ENCODE measurements at regions not wholly inside any gene's neighbourhood (a gene's known extent, or its start where the extent isn't known, plus 50 kb on each side); places are given as distances from the start of the nearest gene placed in this dataset.

- ChIA-PET POLR2A (no interaction called here), CTCF (no interaction called here)
- no peak overlapping the region for H3K27ac ChIP-seq (ENCODE audit: insufficient read depth in 1 of 2, low read depth in 1 of 2, low read length in 2 of 2, poor library complexity in 1 of 2, severe bottlenecking in 2 of 2)
- no peaks in the 10 kb centered on the region for H3K27me3 ChIP-seq (replicated peaks in 2 of 5; ENCODE audit: control insufficient read depth in 4 of 5, insufficient read depth in 5 of 5, low read length in 4 of 5)
- no peak overlapping the region for H3K4me3 ChIP-seq (ENCODE audit: control insufficient read depth in 1 of 7, extremely low read depth in 1 of 7, insufficient read depth in 4 of 7, low read depth in 2 of 7, low read length in 6 of 7)
- WGBS (ENCODE audit: insufficient coverage) = no CpG with 5 or more reads among the region's 2 CpGs
- H3K36me3 ChIP-seq (ENCODE audit: control insufficient read depth in 4 of 4, insufficient read depth in 4 of 4, low read length in 3 of 4) = no peaks in the 10 kb centered on the region
- peaks cover 0 to 3% (median 0%) of the 10 kb centered on the region in 5 experiments for H3K9me3 ChIP-seq (ENCODE audit: control extremely low read depth in 1 of 5, control insufficient read depth in 4 of 5, insufficient read depth in 2 of 5, low read depth in 1 of 5, low read length in 4 of 5)
- DNase-seq = no peak
- no peaks in the 10 kb centered on the region for H3K4me1 ChIP-seq (ENCODE audit: control extremely low read depth in 1 of 4, control insufficient read depth in 4 of 4, insufficient read depth in 4 of 4, low read length in 3 of 4)
Observed at GRCh38 chr4:176969011-176969410, 176.3 kb upstream of the VEGFC start.

- CTCF ChIA-PET = interaction anchor here (0.9 to 2.5 kb wide), 2 partner anchors 10 to 14 kb away, joined by 3 to 6 read pairs; no protein-coding TSS in a partner anchor
- POLR2A ChIA-PET = no interaction called here
- Histone ChIP-seq H3K4me1 (ENCODE audit: control extremely low read depth in 1 of 4, control insufficient read depth in 4 of 4, insufficient read depth in 4 of 4, low read length in 3 of 4) (no peaks in the 10 kb centered on the region), H3K9me3 (ENCODE audit: control extremely low read depth in 1 of 5, control insufficient read depth in 4 of 5, insufficient read depth in 2 of 5, low read depth in 1 of 5, low read length in 4 of 5) (peaks cover 0 to 3% (median 0%) of the 10 kb centered on the region in 5 experiments), H3K36me3 (ENCODE audit: control insufficient read depth in 4 of 4, insufficient read depth in 4 of 4, low read length in 3 of 4) (no peaks in the 10 kb centered on the region), H3K27me3 (replicated peaks in 2 of 5; ENCODE audit: control insufficient read depth in 4 of 5, insufficient read depth in 5 of 5, low read length in 4 of 5) (no peaks in the 10 kb centered on the region), H3K4me3 (ENCODE audit: control insufficient read depth in 1 of 7, extremely low read depth in 1 of 7, insufficient read depth in 4 of 7, low read depth in 2 of 7, low read length in 6 of 7) (no peak overlapping the region), H3K27ac (ENCODE audit: insufficient read depth in 1 of 2, low read depth in 1 of 2, low read length in 2 of 2, poor library complexity in 1 of 2, severe bottlenecking in 2 of 2) (no peak overlapping the region)
- WGBS (ENCODE audit: insufficient coverage) = 100% methylated on average over 3 of the region's 4 CpGs
- no peak for DNase-seq
Observed at GRCh38 chr4:176970853-176971252, 178.1 kb upstream of the VEGFC start.

DNA sequence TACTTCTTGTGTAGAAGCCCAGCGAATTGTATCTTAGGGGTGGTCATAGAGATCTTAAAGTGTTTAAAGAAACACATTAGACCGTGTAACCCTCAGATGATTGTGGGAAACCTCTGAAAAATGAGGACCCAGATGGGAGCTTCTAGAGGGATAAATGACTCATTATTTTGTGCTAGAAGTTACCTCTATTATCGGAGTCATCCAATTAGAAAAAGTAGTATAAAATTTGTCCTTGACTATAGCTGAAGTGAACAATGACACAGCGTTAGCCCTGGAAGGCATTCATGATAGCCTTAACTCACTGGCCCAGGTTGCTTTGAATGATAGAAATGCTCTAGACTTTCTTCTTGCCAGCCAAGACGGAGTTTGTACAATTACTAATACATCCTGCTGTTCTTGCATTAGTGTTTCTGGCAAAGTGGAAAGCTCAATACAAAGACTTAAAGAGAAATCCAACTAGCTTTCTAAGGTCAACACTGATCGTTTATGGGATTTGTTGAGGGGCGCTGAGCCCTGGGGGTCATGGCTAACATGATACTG is 178.9 kb upstream of the VEGFC start:
- POLR2A ChIA-PET = no interaction called here
- no peak for DNase-seq
- WGBS (ENCODE audit: insufficient coverage) = 90% methylated on average over 6 of the region's 7 CpGs
- CTCF ChIA-PET = interaction anchor here (2.5 kb wide), 1 partner anchor 10 kb away, joined by 6 read pairs; no protein-coding TSS in a partner anchor
- no peaks in the 10 kb centered on the region for H3K36me3 ChIP-seq (ENCODE audit: control insufficient read depth in 4 of 4, insufficient read depth in 4 of 4, low read length in 3 of 4)
- no peaks in the 10 kb centered on the region for H3K4me1 ChIP-seq (ENCODE audit: control extremely low read depth in 1 of 4, control insufficient read depth in 4 of 4, insufficient read depth in 4 of 4, low read length in 3 of 4)
- H3K27me3 ChIP-seq (replicated peaks in 2 of 5; ENCODE audit: control insufficient read depth in 4 of 5, insufficient read depth in 5 of 5, low read length in 4 of 5) = no peaks in the 10 kb centered on the region
- peaks cover 0 to 3% (median 0%) of the 10 kb centered on the region in 5 experiments for H3K9me3 ChIP-seq (ENCODE audit: control extremely low read depth in 1 of 5, control insufficient read depth in 4 of 5, insufficient read depth in 2 of 5, low read depth in 1 of 5, low read length in 4 of 5)
- no peak overlapping the region for H3K27ac ChIP-seq (ENCODE audit: insufficient read depth in 1 of 2, low read depth in 1 of 2, low read length in 2 of 2, poor library complexity in 1 of 2, severe bottlenecking in 2 of 2)
- H3K4me3 ChIP-seq (ENCODE audit: control insufficient read depth in 1 of 7, extremely low read depth in 1 of 7, insufficient read depth in 4 of 7, low read depth in 2 of 7, low read length in 6 of 7) = no peak overlapping the region

GRCh38 chr4:176979416-176979815 is 186.7 kb upstream of the VEGFC start:
- no peaks in the 10 kb centered on the region for H3K9me3 ChIP-seq (ENCODE audit: control extremely low read depth in 1 of 5, control insufficient read depth in 4 of 5, insufficient read depth in 2 of 5, low read depth in 1 of 5, low read length in 4 of 5)
- peaks cover 0 to 2% (median 0%) of the 10 kb centered on the region in 5 experiments for H3K27me3 ChIP-seq (replicated peaks in 2 of 5; ENCODE audit: control insufficient read depth in 4 of 5, insufficient read depth in 5 of 5, low read length in 4 of 5)
- no peak for DNase-seq
- peaks cover 0 to 3% (median 0%) of the 10 kb centered on the region in 4 experiments for H3K4me1 ChIP-seq (ENCODE audit: control extremely low read depth in 1 of 4, control insufficient read depth in 4 of 4, insufficient read depth in 4 of 4, low read length in 3 of 4)
- no CpG with 5 or more reads among the region's 1 CpG for WGBS (ENCODE audit: insufficient coverage)
- no peak overlapping the region for H3K4me3 ChIP-seq (ENCODE audit: control insufficient read depth in 1 of 7, extremely low read depth in 1 of 7, insufficient read depth in 4 of 7, low read depth in 2 of 7, low read length in 6 of 7)
- CTCF ChIA-PET = interaction anchor here (0.6 kb wide), 1 partner anchor 16 kb away, joined by 3 read pairs; no protein-coding TSS in a partner anchor
- H3K36me3 ChIP-seq (ENCODE audit: control insufficient read depth in 4 of 4, insufficient read depth in 4 of 4, low read length in 3 of 4) = no peaks in the 10 kb centered on the region
- no peak overlapping the region for H3K27ac ChIP-seq (ENCODE audit: insufficient read depth in 1 of 2, low read depth in 1 of 2, low read length in 2 of 2, poor library complexity in 1 of 2, severe bottlenecking in 2 of 2)
- POLR2A ChIA-PET = no interaction called here

DNA sequence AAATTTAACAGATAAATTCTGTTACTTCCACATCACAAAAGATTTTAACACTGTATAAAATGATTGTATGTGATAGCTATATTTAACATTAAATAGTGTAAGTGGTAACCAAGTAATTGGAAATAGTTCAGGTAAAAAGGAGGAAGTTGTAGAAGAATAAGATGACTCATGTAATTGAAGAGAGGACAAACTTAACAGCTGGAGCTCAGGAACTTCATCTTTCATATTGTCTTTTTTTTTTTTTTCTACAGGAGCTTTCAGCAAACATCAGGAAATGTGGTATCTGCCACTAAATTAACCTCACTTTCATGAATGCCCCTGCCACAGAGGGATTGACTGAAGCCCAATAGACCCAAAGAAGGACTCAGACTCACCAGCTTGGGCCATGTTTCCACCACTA is 188.4 kb upstream of the VEGFC start:
- no peaks in the 10 kb centered on the region for H3K36me3 ChIP-seq (ENCODE audit: control insufficient read depth in 4 of 4, insufficient read depth in 4 of 4, low read length in 3 of 4)
- peaks cover 0 to 3% (median 0%) of the 10 kb centered on the region in 4 experiments for H3K4me1 ChIP-seq (ENCODE audit: control extremely low read depth in 1 of 4, control insufficient read depth in 4 of 4, insufficient read depth in 4 of 4, low read length in 3 of 4)
- ChIA-PET CTCF (interaction anchor here (0.7 to 2.0 kb wide), 3 partner anchors 10 to 212 kb away, joined by 3 to 6 read pairs (median 4); no protein-coding TSS in a partner anchor), POLR2A (no interaction called here)
- no peak overlapping the region for H3K4me3 ChIP-seq (ENCODE audit: control insufficient read depth in 1 of 7, extremely low read depth in 1 of 7, insufficient read depth in 4 of 7, low read depth in 2 of 7, low read length in 6 of 7)
- peaks cover 0 to 2% (median 0%) of the 10 kb centered on the region in 5 experiments for H3K27me3 ChIP-seq (replicated peaks in 2 of 5; ENCODE audit: control insufficient read depth in 4 of 5, insufficient read depth in 5 of 5, low read length in 4 of 5)
- no peak overlapping the region for H3K27ac ChIP-seq (ENCODE audit: insufficient read depth in 1 of 2, low read depth in 1 of 2, low read length in 2 of 2, poor library complexity in 1 of 2, severe bottlenecking in 2 of 2)
- DNase-seq = peak in 2 of 3 donors; percentile 39 to 58
- no peaks in the 10 kb centered on the region for H3K9me3 ChIP-seq (ENCODE audit: control extremely low read depth in 1 of 5, control insufficient read depth in 4 of 5, insufficient read depth in 2 of 5, low read depth in 1 of 5, low read length in 4 of 5)

- 100% methylated on average over 1 of the region's 2 CpGs for WGBS (ENCODE audit: insufficient coverage)
- CTCF ChIA-PET = interaction anchor here (2.0 kb wide), 1 partner anchor 11 kb away, joined by 6 read pairs; no protein-coding TSS in a partner anchor
- no peaks in the 10 kb centered on the region for H3K36me3 ChIP-seq (ENCODE audit: control insufficient read depth in 4 of 4, insufficient read depth in 4 of 4, low read length in 3 of 4)
- no peak overlapping the region for H3K27ac ChIP-seq (ENCODE audit: insufficient read depth in 1 of 2, low read depth in 1 of 2, low read length in 2 of 2, poor library complexity in 1 of 2, severe bottlenecking in 2 of 2)
- peaks cover 0 to 3% (median 0%) of the 10 kb centered on the region in 4 experiments for H3K4me1 ChIP-seq (ENCODE audit: control extremely low read depth in 1 of 4, control insufficient read depth in 4 of 4, insufficient read depth in 4 of 4, low read length in 3 of 4)
- no peaks in the 10 kb centered on the region for H3K9me3 ChIP-seq (ENCODE audit: control extremely low read depth in 1 of 5, control insufficient read depth in 4 of 5, insufficient read depth in 2 of 5, low read depth in 1 of 5, low read length in 4 of 5)
- DNase-seq = peak in 1 of 3 donors; percentile 7
- peaks cover 0 to 2% (median 0%) of the 10 kb centered on the region in 5 experiments for H3K27me3 ChIP-seq (replicated peaks in 2 of 5; ENCODE audit: control insufficient read depth in 4 of 5, insufficient read depth in 5 of 5, low read length in 4 of 5)
- POLR2A ChIA-PET = no interaction called here
- no peak overlapping the region for H3K4me3 ChIP-seq (ENCODE audit: control insufficient read depth in 1 of 7, extremely low read depth in 1 of 7, insufficient read depth in 4 of 7, low read depth in 2 of 7, low read length in 6 of 7)
Observed at GRCh38 chr4:176981551-176981950, 188.8 kb upstream of the VEGFC start.

- H3K9me3 ChIP-seq (ENCODE audit: control extremely low read depth in 1 of 5, control insufficient read depth in 4 of 5, insufficient read depth in 2 of 5, low read depth in 1 of 5, low read length in 4 of 5) = no peaks in the 10 kb centered on the region
- no CpG with 5 or more reads among the region's 1 CpG for WGBS (ENCODE audit: insufficient coverage)
- ChIA-PET CTCF (no interaction called here), POLR2A (no interaction called here)
- DNase-seq = no peak
- H3K4me1 ChIP-seq (ENCODE audit: control extremely low read depth in 1 of 4, control insufficient read depth in 4 of 4, insufficient read depth in 4 of 4, low read length in 3 of 4) = no peaks in the 10 kb centered on the region
- no peak overlapping the region for H3K4me3 ChIP-seq (ENCODE audit: control insufficient read depth in 1 of 7, extremely low read depth in 1 of 7, insufficient read depth in 4 of 7, low read depth in 2 of 7, low read length in 6 of 7)
- H3K36me3 ChIP-seq (ENCODE audit: control insufficient read depth in 4 of 4, insufficient read depth in 4 of 4, low read length in 3 of 4) = no peaks in the 10 kb centered on the region
- H3K27ac ChIP-seq (ENCODE audit: insufficient read depth in 1 of 2, low read depth in 1 of 2, low read length in 2 of 2, poor library complexity in 1 of 2, severe bottlenecking in 2 of 2) = no peak overlapping the region
- H3K27me3 ChIP-seq (replicated peaks in 2 of 5; ENCODE audit: control insufficient read depth in 4 of 5, insufficient read depth in 5 of 5, low read length in 4 of 5) = peaks cover 0 to 2% (median 0%) of the 10 kb centered on the region in 5 experiments
Observed at GRCh38 chr4:176988226-176988625, 195.5 kb upstream of the VEGFC start.

All from common myeloid progenitor, CD34-positive (primary cell).